CD14-positive monocyte (primary cell): ENCODE measurements at regions not wholly inside any gene's neighbourhood (a gene's known extent, or its start where the extent isn't known, plus 50 kb on each side); places are given as distances from the start of the nearest gene placed in this dataset.

ENCODE experiments used
- DNase-seq, 3 donors: peaks; one replicate each; pipeline ENCODE4 v3.0.0-alpha.2; 2011 to 2022
- H2AFZ ChIP-seq: 2 replicates; pipeline ENCODE4 v1.6.0; 2012; ENCODE audit warnings: mild to moderate bottlenecking, low read depth, low read length, inconsistent platforms; ENCODE audit not compliant: insufficient read depth, poor library complexity, severe bottlenecking
- H3K27ac ChIP-seq, 2 donors: 1 replicate in 1 of 2; 2 replicates in 1 of 2; pipeline ENCODE4 v1.5.1; 2012 to 2013; ENCODE audit warnings: low read length in 2 of 2, control low read depth in 1 of 2, inconsistent platforms in 1 of 2, low read depth in 1 of 2, mild to moderate bottlenecking in 1 of 2
- H3K27me3 ChIP-seq, 2 donors: one replicate each; pipeline versions ENCODE4 v1.6.0 to v1.6.1; 2011 to 2013; ENCODE audit warnings: low read length in 2 of 2; ENCODE audit not compliant: control insufficient read depth in 2 of 2, insufficient read depth in 2 of 2
- H3K36me3 ChIP-seq, 2 donors: replicated peaks in 1 of 2; 1 replicate in 1 of 2; 2 replicates in 1 of 2; pipeline versions ENCODE4 v1.5.1 to v1.6.1; 2012 to 2013; ENCODE audit warnings: low read length in 2 of 2, control low read depth in 1 of 2, inconsistent platforms in 1 of 2, mild to moderate bottlenecking in 1 of 2; ENCODE audit not compliant: insufficient read depth in 2 of 2, control insufficient read depth in 1 of 2
- H3K4me1 ChIP-seq, 2 donors: 1 replicate in 1 of 2; 2 replicates in 1 of 2; pipeline versions ENCODE4 v1.5.1 to v1.6.1; 2012 to 2013; ENCODE audit warnings: low read length in 2 of 2, control low read depth in 1 of 2, inconsistent platforms in 1 of 2, mild to moderate bottlenecking in 1 of 2, moderate library complexity in 1 of 2; ENCODE audit not compliant: insufficient read depth in 2 of 2, control insufficient read depth in 1 of 2
- H3K4me2 ChIP-seq: replicated peaks from 2 replicates; pipeline ENCODE3; 2012; ENCODE audit warnings: low read length, moderate library complexity, mild to moderate bottlenecking; ENCODE audit not compliant: poor library complexity, severe bottlenecking; ENCODE audit errors: extremely low read depth
- H3K4me3 ChIP-seq, 3 experiments: fragments of 200-600 bp in 1 of 3; sonication (generic) in 1 of 3; replicated peaks in 1 of 3; 1 replicate in 2 of 3; 2 replicates in 1 of 3; pipeline ENCODE4 v1.5.1; 2011 to 2013; ENCODE audit warnings: low read length in 3 of 3, mild to moderate bottlenecking in 3 of 3, control low read depth in 2 of 3, low read depth in 2 of 3, inconsistent platforms in 1 of 3, moderate library complexity in 1 of 3
- H3K79me2 ChIP-seq: 2 replicates; pipeline ENCODE4 v1.6.0; 2012; ENCODE audit warnings: mild to moderate bottlenecking, control low read depth, inconsistent platforms, low read length, moderate library complexity; ENCODE audit not compliant: insufficient read depth
- H3K9ac ChIP-seq: 2 replicates; pipeline ENCODE4 v1.6.0; 2017; ENCODE audit warnings: low read length, mild to moderate bottlenecking; ENCODE audit not compliant: insufficient read depth, poor library complexity, severe bottlenecking
- H3K9me3 ChIP-seq, 2 donors: replicated peaks in 1 of 2; 1 replicate in 1 of 2; 2 replicates in 1 of 2; pipeline versions ENCODE4 v1.5.1 to v1.6.1; 2012 to 2013; ENCODE audit warnings: low read length in 2 of 2, control low read depth in 1 of 2; ENCODE audit not compliant: control insufficient read depth in 1 of 2, insufficient read depth in 1 of 2
- H4K20me1 ChIP-seq: 2 replicates; pipeline ENCODE4 v1.6.0; 2012; ENCODE audit warnings: mild to moderate bottlenecking, low read length, control low read depth, moderate library complexity; ENCODE audit not compliant: insufficient read depth
- H3K27ac Mint-ChIP-seq, 7 donors: one replicate each; pipeline ENCODE4 v1.8.0; 2020; ENCODE audit warnings: mild to moderate bottlenecking in 7 of 7, mixed read lengths in 7 of 7, moderate library complexity in 6 of 7, inconsistent platforms in 2 of 7
- H3K27me3 Mint-ChIP-seq, 3 donors: one replicate each; pipeline ENCODE4 v1.8.0; 2021 to 2022; ENCODE audit warnings: low read depth in 3 of 3, mild to moderate bottlenecking in 3 of 3, mixed read lengths in 3 of 3, moderate library complexity in 3 of 3, inconsistent platforms in 1 of 3
- H3K36me3 Mint-ChIP-seq, 2 donors: one replicate each; pipeline ENCODE4 v1.8.0; 2020; ENCODE audit warnings: mixed read lengths in 2 of 2, inconsistent platforms in 1 of 2, mild to moderate bottlenecking in 1 of 2
- H3K4me1 Mint-ChIP-seq: one replicate; pipeline ENCODE4 v1.8.0; 2020; ENCODE audit warnings: mild to moderate bottlenecking, mixed read lengths
- H3K4me3 Mint-ChIP-seq, 2 donors: one replicate each; pipeline ENCODE4 v1.8.0; 2020; ENCODE audit warnings: mild to moderate bottlenecking in 2 of 2, mixed read lengths in 2 of 2, moderate library complexity in 1 of 2
- H3K9me3 Mint-ChIP-seq, 7 donors: one replicate each; pipeline ENCODE4 v1.8.0; 2020 to 2022; ENCODE audit warnings: mixed read lengths in 7 of 7, mild to moderate bottlenecking in 6 of 7, moderate library complexity in 6 of 7, inconsistent platforms in 2 of 7
- WGBS: methylation state at CpG from one replicate; pipeline ENCODE4 v1.1.5; 2013; ENCODE audit warnings: missing lambda C conversion rate; ENCODE audit not compliant: insufficient coverage; 5-methylcytosine and 5-hydroxymethylcytosine counted together
- intact Hi-C, 2 donors: fragments of 100-400 bp; cut with micrococcal nuclease; formaldehyde crosslinking; loops; one replicate each; pipeline versions ENCODE4 v1.15.0 to v1.15.1; 2023
- TF ChIP-seq, protein P1 (sequence below): fragments of 200-600 bp; IDR thresholded peaks from one replicate; pipeline ENCODE4 v1.8.0; 2022; ENCODE audit warnings: antibody characterized with exemption, mild to moderate bottlenecking

DNA sequence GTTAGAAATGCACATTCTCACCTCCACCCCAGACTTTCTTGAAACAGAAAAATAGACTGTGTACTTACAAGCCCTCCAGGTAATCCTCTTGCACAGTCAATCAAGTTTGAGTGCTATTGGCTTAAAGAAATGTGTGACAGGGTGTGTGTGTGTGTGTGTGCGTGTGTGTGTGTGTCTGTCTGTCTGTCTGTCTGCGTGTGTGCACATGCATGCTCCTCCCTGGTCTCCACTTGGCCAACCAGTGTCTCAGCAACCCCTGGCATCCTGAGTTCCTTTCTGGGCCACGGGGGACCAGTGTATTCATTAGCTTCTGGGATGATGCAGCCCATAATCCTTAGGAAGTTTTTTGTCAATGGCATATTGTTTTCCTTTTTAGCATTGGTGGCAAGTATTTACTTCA is 128.8 kb upstream of the IL12A start:
- no peak overlapping the region for H3K27ac Mint-ChIP-seq
- Histone ChIP-seq H3K9ac (no peak overlapping the region), H4K20me1 (no peaks in the 10 kb centered on the region), H3K36me3 (no peaks in the 10 kb centered on the region), H2AFZ (no peak overlapping the region), H3K4me2 (no peak overlapping the region), H3K4me1 (peaks cover 14 to 17% of the 10 kb centered on the region in 2 donors), H3K9me3 (no peaks in the 10 kb centered on the region), H3K27ac (no peak overlapping the region), H3K27me3 (no peaks in the 10 kb centered on the region), H3K4me3 (no peak overlapping the region), H3K79me2 (no peaks in the 10 kb centered on the region)
- H3K9me3 Mint-ChIP-seq, result no peaks in the 10 kb centered on the region
- WGBS, result no CpG with 5 or more reads among the region's 3 CpGs
- H3K4me3 Mint-ChIP-seq, result no peak overlapping the region
- DNase-seq, result no peak
- H3K36me3 Mint-ChIP-seq, result no peaks in the 10 kb centered on the region
- intact Hi-C loops, result no loop called here
- peaks cover 42% of the 10 kb centered on the region for H3K4me1 Mint-ChIP-seq
- H3K27me3 Mint-ChIP-seq, result peaks cover 0 to 3% (median 0%) of the 10 kb centered on the region in 3 donors
- TF ChIP-seq, protein P1, sequence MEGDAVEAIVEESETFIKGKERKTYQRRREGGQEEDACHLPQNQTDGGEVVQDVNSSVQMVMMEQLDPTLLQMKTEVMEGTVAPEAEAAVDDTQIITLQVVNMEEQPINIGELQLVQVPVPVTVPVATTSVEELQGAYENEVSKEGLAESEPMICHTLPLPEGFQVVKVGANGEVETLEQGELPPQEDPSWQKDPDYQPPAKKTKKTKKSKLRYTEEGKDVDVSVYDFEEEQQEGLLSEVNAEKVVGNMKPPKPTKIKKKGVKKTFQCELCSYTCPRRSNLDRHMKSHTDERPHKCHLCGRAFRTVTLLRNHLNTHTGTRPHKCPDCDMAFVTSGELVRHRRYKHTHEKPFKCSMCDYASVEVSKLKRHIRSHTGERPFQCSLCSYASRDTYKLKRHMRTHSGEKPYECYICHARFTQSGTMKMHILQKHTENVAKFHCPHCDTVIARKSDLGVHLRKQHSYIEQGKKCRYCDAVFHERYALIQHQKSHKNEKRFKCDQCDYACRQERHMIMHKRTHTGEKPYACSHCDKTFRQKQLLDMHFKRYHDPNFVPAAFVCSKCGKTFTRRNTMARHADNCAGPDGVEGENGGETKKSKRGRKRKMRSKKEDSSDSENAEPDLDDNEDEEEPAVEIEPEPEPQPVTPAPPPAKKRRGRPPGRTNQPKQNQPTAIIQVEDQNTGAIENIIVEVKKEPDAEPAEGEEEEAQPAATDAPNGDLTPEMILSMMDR, result no peak

DNA sequence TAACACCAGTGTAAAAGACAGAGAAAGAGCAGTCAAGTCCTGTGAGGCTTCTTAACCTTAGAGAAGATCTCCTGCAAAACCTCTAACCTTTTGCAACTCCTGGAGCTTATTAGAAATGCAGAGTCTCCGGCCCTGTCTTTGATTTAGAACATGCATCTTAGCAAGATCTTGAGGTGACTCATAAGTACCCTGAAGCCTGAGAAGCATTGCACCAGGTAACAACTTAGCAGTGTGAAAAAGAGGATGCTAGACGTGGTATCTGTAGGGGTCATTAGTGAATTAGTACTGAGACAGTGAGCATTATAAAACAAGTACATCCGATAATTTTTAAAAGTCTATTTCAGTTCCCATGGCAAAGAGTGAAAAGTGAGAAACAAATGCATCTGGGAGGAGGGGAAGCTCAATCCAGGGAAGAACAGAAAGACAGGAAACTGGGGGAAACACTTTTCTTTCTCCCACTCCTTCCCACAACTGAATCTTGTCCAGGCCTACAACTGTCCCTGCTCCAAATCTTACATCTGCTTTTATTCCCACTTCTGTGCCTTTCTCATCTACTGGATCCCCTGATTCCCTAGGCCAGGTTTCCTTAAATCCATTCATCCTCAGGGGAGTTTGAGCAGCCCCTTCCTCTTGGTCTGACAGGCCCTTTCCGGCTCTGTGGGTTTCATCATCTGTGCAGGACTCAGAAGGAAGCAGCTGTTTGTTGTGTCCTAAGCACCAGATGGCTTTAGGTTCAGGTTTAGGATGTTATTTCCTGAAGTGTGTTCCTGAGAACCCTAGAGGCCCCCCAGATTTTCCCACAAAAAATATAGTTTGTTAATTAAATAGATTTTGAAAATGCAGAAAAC is 128.1 kb upstream of the IL12A start:
- Histone ChIP-seq H3K36me3 (no peaks in the 10 kb centered on the region), H3K4me2 (no peak overlapping the region), H3K27me3 (no peaks in the 10 kb centered on the region), H3K9ac (no peak overlapping the region), H3K79me2 (no peaks in the 10 kb centered on the region), H4K20me1 (no peaks in the 10 kb centered on the region), H3K27ac (no peak overlapping the region), H3K4me3 (no peak overlapping the region), H3K4me1 (peaks cover 14 to 17% of the 10 kb centered on the region in 2 donors), H3K9me3 (no peaks in the 10 kb centered on the region), H2AFZ (peak overlapping the region; percentile 17)
- Mint-ChIP-seq H3K4me3 (no peak overlapping the region), H3K36me3 (no peaks in the 10 kb centered on the region), H3K4me1 (peaks cover 43% of the 10 kb centered on the region), H3K27ac (peak overlapping the region in 1 of 7 donors; percentile 29), H3K9me3 (no peaks in the 10 kb centered on the region), H3K27me3 (peaks cover 0 to 3% (median 0%) of the 10 kb centered on the region in 3 donors)
- intact Hi-C loops, result no loop called here
- TF ChIP-seq, protein P1, result no peak
- DNase-seq, result peak in 1 of 3 donors; percentile 20
- 29% methylated on average over 1 of the region's 4 CpGs for WGBS
